PC-9 (cell line): ENCODE measurements at regions not wholly inside any gene's neighbourhood (a gene's known extent, or its start where the extent isn't known, plus 50 kb on each side); places are given as distances from the start of the nearest gene placed in this dataset.

Experiments used
- CTCF ChIP-seq: fragments of 200-600 bp; sonication (generic); conservative IDR thresholded peaks from 2 replicates; pipeline ENCODE4 v1.6.1; 2017; ENCODE audit warnings: mixed run types, antibody characterized with exemption, mild to moderate bottlenecking, moderate library complexity
- EZH2 ChIP-seq: fragments of 200-600 bp; sonication (generic); IDR thresholded peaks from 2 replicates; pipeline ENCODE4 v1.8.0; 2017; ENCODE audit warnings: antibody characterized with exemption, low read depth

- no peak for TF ChIP-seq CTCF
- TF ChIP-seq EZH2: no peak
Measured at GRCh38 chr6:154886016-154886415, 109.1 kb upstream of the TIAM2 start.
